ENCODE measurements at regions not wholly inside any gene's neighbourhood (a gene's known extent, or its start where the extent isn't known, plus 50 kb on each side); places are given as distances from the start of the nearest gene placed in this dataset.

DNA sequence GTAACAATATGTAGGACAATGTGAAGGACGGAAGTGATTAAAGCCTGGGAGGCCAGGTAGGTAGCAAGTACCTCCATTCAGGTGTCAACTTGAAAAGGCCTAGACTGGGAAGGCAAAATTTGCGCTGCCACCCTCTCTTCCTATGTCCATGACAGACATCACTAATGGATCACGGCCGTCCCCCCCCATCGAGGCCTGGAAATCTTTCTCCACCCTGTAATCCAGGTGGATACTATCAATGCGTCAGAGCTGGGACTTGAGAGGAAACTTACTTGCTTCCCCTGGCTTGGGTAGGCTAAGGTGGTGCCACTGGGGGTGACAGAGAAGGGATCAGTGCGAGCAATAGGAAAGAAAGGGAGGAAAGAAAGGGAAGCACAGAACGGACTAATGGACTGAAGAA, 156.1 kb downstream of the SALL1 start:
- Histone ChIP-seq H3K27ac (ENCODE audit: low read depth, low read length) (no peak overlapping the region), H3K4me1 (ENCODE audit: control insufficient read depth, insufficient read depth, low read length) (no peaks in the 10 kb centered on the region), H3K9me3 (ENCODE audit: control insufficient read depth, low read length) (no peaks in the 10 kb centered on the region), H3K4me3 (ENCODE audit: low read length) (no peak overlapping the region), H3K36me3 (ENCODE audit: control insufficient read depth, insufficient read depth, low read length) (no peaks in the 10 kb centered on the region), H3K27me3 (ENCODE audit: control insufficient read depth, insufficient read depth, low read length, poor library complexity, severe bottlenecking) (no peaks in the 10 kb centered on the region), H3K9ac (ENCODE audit: extremely low read depth, low read length, poor library complexity, severe bottlenecking) (no peak overlapping the region)
- no peaks in the 10 kb centered on the region for H3K27me3 Mint-ChIP-seq (ENCODE audit: insufficient read depth)
- DNase-seq = no peak
- no peak overlapping the region for H3K4me3 Mint-ChIP-seq
- no peaks in the 10 kb centered on the region for H3K36me3 Mint-ChIP-seq (ENCODE audit: low read depth)
- H3K4me1 Mint-ChIP-seq = no peaks in the 10 kb centered on the region
- no peaks in the 10 kb centered on the region for H3K9me3 Mint-ChIP-seq
- 88 to 93% methylated on average over 4 to 8 of the region's 8 CpGs for WGBS, 2 experiments (ENCODE audit: insufficient coverage in 1 of 2, insufficient read length in 1 of 2)
- TF ChIP-seq, protein P1, sequence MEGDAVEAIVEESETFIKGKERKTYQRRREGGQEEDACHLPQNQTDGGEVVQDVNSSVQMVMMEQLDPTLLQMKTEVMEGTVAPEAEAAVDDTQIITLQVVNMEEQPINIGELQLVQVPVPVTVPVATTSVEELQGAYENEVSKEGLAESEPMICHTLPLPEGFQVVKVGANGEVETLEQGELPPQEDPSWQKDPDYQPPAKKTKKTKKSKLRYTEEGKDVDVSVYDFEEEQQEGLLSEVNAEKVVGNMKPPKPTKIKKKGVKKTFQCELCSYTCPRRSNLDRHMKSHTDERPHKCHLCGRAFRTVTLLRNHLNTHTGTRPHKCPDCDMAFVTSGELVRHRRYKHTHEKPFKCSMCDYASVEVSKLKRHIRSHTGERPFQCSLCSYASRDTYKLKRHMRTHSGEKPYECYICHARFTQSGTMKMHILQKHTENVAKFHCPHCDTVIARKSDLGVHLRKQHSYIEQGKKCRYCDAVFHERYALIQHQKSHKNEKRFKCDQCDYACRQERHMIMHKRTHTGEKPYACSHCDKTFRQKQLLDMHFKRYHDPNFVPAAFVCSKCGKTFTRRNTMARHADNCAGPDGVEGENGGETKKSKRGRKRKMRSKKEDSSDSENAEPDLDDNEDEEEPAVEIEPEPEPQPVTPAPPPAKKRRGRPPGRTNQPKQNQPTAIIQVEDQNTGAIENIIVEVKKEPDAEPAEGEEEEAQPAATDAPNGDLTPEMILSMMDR (conservative IDR thresholded peaks at IDR 0.05) = no peak
- no peak overlapping the region for H3K27ac Mint-ChIP-seq

DNA sequence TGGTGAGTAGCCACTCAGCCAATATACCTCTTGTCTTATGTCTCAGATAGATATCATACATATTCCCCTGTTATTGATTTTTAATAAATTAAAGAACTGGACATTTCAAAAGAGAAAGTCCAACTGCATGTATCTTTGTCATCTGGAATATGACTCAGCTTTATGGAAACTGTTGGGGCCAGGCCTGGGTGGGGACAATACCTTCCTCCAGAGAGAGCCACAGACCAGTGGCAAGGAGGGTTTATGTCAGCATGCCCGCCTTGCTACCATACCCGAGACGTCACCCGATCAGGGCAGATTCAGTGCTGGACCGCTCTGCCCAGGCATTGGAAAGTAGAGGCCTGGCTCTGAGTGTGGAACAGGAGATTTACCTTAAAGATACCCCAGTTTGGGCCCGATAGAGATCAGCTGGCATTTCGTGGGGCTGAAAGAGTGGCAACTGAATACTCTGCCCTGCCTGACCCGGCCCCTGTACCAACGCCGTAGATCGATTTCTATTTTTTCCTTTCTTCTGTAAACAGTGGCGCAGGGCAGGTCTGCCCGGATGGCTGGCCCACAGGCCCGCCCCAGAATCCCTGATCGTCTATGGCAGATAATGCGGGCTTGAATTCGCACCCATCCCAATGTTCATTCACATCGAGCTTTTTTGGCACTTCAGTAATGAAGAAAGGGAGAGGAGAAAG, 158.6 kb downstream of the SALL1 start:
- Histone ChIP-seq H3K27ac (ENCODE audit: low read depth, low read length) (no peak overlapping the region), H3K27me3 (ENCODE audit: control insufficient read depth, insufficient read depth, low read length, poor library complexity, severe bottlenecking) (no peaks in the 10 kb centered on the region), H3K4me1 (ENCODE audit: control insufficient read depth, insufficient read depth, low read length) (no peaks in the 10 kb centered on the region), H3K9ac (ENCODE audit: extremely low read depth, low read length, poor library complexity, severe bottlenecking) (no peak overlapping the region), H3K9me3 (ENCODE audit: control insufficient read depth, low read length) (no peaks in the 10 kb centered on the region), H3K36me3 (ENCODE audit: control insufficient read depth, insufficient read depth, low read length) (no peaks in the 10 kb centered on the region), H3K4me3 (ENCODE audit: low read length) (no peak overlapping the region)
- TF ChIP-seq, protein P1 (conservative IDR thresholded peaks at IDR 0.05) = no peak
- Mint-ChIP-seq H3K9me3 (no peaks in the 10 kb centered on the region), H3K27ac (no peak overlapping the region), H3K36me3 (ENCODE audit: low read depth) (no peaks in the 10 kb centered on the region), H3K27me3 (ENCODE audit: insufficient read depth) (no peaks in the 10 kb centered on the region), H3K4me1 (no peaks in the 10 kb centered on the region), H3K4me3 (no peak overlapping the region)
- no peak for DNase-seq
- 91 to 94% methylated on average over 9 to 18 of the region's 18 CpGs for WGBS, 2 experiments (ENCODE audit: insufficient coverage in 1 of 2, insufficient read length in 1 of 2)

- no peak for DNase-seq
- no peaks in the 10 kb centered on the region for H3K36me3 Mint-ChIP-seq (ENCODE audit: low read depth)
- Histone ChIP-seq H3K4me3 (ENCODE audit: low read length) (no peak overlapping the region), H3K9me3 (ENCODE audit: control insufficient read depth, low read length) (no peaks in the 10 kb centered on the region), H3K27ac (ENCODE audit: low read depth, low read length) (no peak overlapping the region), H3K4me1 (ENCODE audit: control insufficient read depth, insufficient read depth, low read length) (no peaks in the 10 kb centered on the region), H3K27me3 (ENCODE audit: control insufficient read depth, insufficient read depth, low read length, poor library complexity, severe bottlenecking) (no peaks in the 10 kb centered on the region), H3K9ac (ENCODE audit: extremely low read depth, low read length, poor library complexity, severe bottlenecking) (no peak overlapping the region), H3K36me3 (ENCODE audit: control insufficient read depth, insufficient read depth, low read length) (no peaks in the 10 kb centered on the region)
- H3K4me1 Mint-ChIP-seq = no peaks in the 10 kb centered on the region
- H3K27ac Mint-ChIP-seq = no peak overlapping the region
- 87 to 88% methylated on average over 7 to 13 of the region's 13 CpGs for WGBS, 2 experiments (ENCODE audit: insufficient coverage in 1 of 2, insufficient read length in 1 of 2)
- no peak overlapping the region for H3K4me3 Mint-ChIP-seq
- TF ChIP-seq, protein P1 (conservative IDR thresholded peaks at IDR 0.05) = no peak
- no peaks in the 10 kb centered on the region for H3K27me3 Mint-ChIP-seq (ENCODE audit: insufficient read depth)
- no peaks in the 10 kb centered on the region for H3K9me3 Mint-ChIP-seq
Observed at GRCh38 chr16:50991436-50991835, 159.6 kb downstream of the SALL1 start.
